HEK293 (cell line): ENCODE measurements at regions not wholly inside any gene's neighbourhood (a gene's known extent, or its start where the extent isn't known, plus 50 kb on each side); places are given as distances from the start of the nearest gene placed in this dataset.

Experiments used
- CTCF ChIA-PET: fragments of 350-600 bp; formaldehyde crosslinking; extraction: SDS; loops from one replicate; lab custom pipeline; 2021; ENCODE audit warnings: antibody characterized with exemption; lab: Yijun Ruan, JAX
- POLR2A ChIA-PET: fragments of 300-600 bp; formaldehyde crosslinking; extraction: SDS; loops from one replicate; lab custom pipeline; 2020; ENCODE audit warnings: antibody characterized with exemption, inconsistent platforms; lab: Yijun Ruan, JAX
- H3K27ac ChIP-seq: fragments of 200-500 bp; sonication (Bioruptor generic); 2 replicates; pipeline ENCODE4 v1.5.1; 2014; ENCODE audit warnings: low read depth, low read length, control low read depth, inconsistent platforms; ENCODE audit errors: extremely low read depth
- H3K36me3 ChIP-seq, 2 experiments: fragments of 200-500 bp in 1 of 2; sonication (Bioruptor generic) in 1 of 2; 1 replicate in 1 of 2; 2 replicates in 1 of 2; pipeline ENCODE4 v1.5.1; 2014 to 2017; ENCODE audit warnings: inconsistent platforms in 2 of 2, low read length in 2 of 2; ENCODE audit not compliant: control insufficient read depth in 2 of 2, insufficient read depth in 1 of 2
- H3K4me1 ChIP-seq: fragments of 200-500 bp; sonication (Bioruptor generic); 2 replicates; pipeline ENCODE4 v1.5.1; 2014; ENCODE audit warnings: mild to moderate bottlenecking, low read length, inconsistent platforms; ENCODE audit not compliant: control insufficient read depth, insufficient read depth
- H3K4me3 ChIP-seq: 2 replicates; pipeline ENCODE4 v1.5.1; 2011; ENCODE audit warnings: low read depth, mild to moderate bottlenecking, control low read depth, low read length, moderate library complexity
- H3K9me3 ChIP-seq: fragments of 200-500 bp; sonication (Bioruptor generic); 2 replicates; pipeline ENCODE4 v1.5.1; 2014; ENCODE audit warnings: low read depth, low read length, inconsistent platforms; ENCODE audit not compliant: control insufficient read depth, insufficient read depth
- EGR2 ChIP-seq: fragments of 450-650 bp; formaldehyde crosslinking; IDR thresholded peaks from 2 replicates; pipeline ENCODE4 v1.5.1; 2016; ENCODE audit warnings: low read depth, missing biosample characterization, missing genetic modification characterization
- FEZF1 ChIP-seq: fragments of 450-650 bp; formaldehyde crosslinking; IDR thresholded peaks from 2 replicates; pipeline ENCODE4 v1.5.1; 2016; ENCODE audit warnings: missing biosample characterization, missing genetic modification characterization
- HOXD13 ChIP-seq: sonication (generic); formaldehyde crosslinking; IDR thresholded peaks from 2 replicates; pipeline ENCODE4 v1.8.0; 2022; ENCODE audit warnings: missing genetic modification reagents, borderline replicate concordance
- KLF7 ChIP-seq: fragments of 450-650 bp; formaldehyde crosslinking; IDR thresholded peaks from 2 replicates; pipeline ENCODE4 v1.5.1; 2016; ENCODE audit warnings: missing biosample characterization, missing genetic modification characterization, borderline replicate concordance
- KLF8 ChIP-seq: fragments of 450-650 bp; formaldehyde crosslinking; IDR thresholded peaks from 2 replicates; pipeline ENCODE4 v1.5.1; 2016; ENCODE audit warnings: missing biosample characterization, missing genetic modification characterization
- RBAK ChIP-seq: fragments of 450-650 bp; formaldehyde crosslinking; IDR thresholded peaks from 2 replicates; pipeline ENCODE4 v1.5.1; 2016; ENCODE audit warnings: missing biosample characterization, missing genetic modification characterization
- SALL2 ChIP-seq: fragments of 450-650 bp; formaldehyde crosslinking; IDR thresholded peaks from 2 replicates; pipeline ENCODE4 v1.5.0; 2017; ENCODE audit warnings: missing biosample characterization, mild to moderate bottlenecking, missing genetic modification characterization, borderline replicate concordance
- SCRT2 ChIP-seq: fragments of 450-650 bp; formaldehyde crosslinking; IDR thresholded peaks from 2 replicates; pipeline ENCODE4 v1.5.1; 2016; ENCODE audit warnings: missing biosample characterization, missing genetic modification characterization
- WT1 ChIP-seq: fragments of 450-650 bp; formaldehyde crosslinking; IDR thresholded peaks from 2 replicates; pipeline ENCODE4 v1.5.1; 2016; ENCODE audit warnings: missing biosample characterization, missing genetic modification characterization
- ZFP69B ChIP-seq: fragments of 450-650 bp; formaldehyde crosslinking; IDR thresholded peaks from 2 replicates; pipeline ENCODE4 v1.5.1; 2016; ENCODE audit warnings: missing biosample characterization, missing genetic modification characterization
- ZIC2 ChIP-seq: fragments of 450-650 bp; formaldehyde crosslinking; IDR thresholded peaks from 2 replicates; pipeline ENCODE4 v1.5.1; 2016; ENCODE audit warnings: missing biosample characterization, missing genetic modification characterization
- ZNF132 ChIP-seq: fragments of 450-650 bp; formaldehyde crosslinking; IDR thresholded peaks from 2 replicates; pipeline ENCODE4 v1.5.1; 2017; ENCODE audit warnings: missing biosample characterization, missing genetic modification characterization, borderline replicate concordance
- ZNF174 ChIP-seq: fragments of 450-650 bp; formaldehyde crosslinking; IDR thresholded peaks from 2 replicates; pipeline ENCODE4 v1.5.0; 2017; ENCODE audit warnings: missing biosample characterization, mild to moderate bottlenecking, missing genetic modification characterization
- ZNF211 ChIP-seq: fragments of 450-650 bp; formaldehyde crosslinking; IDR thresholded peaks from 2 replicates; pipeline ENCODE4 v1.5.1; 2016; ENCODE audit warnings: low read depth, missing biosample characterization, missing genetic modification characterization
- ZNF266 ChIP-seq: fragments of 450-650 bp; formaldehyde crosslinking; IDR thresholded peaks from 2 replicates; pipeline ENCODE4 v1.5.1; 2016; ENCODE audit warnings: missing biosample characterization, missing genetic modification characterization, low read depth
- ZNF302 ChIP-seq: fragments of 450-650 bp; formaldehyde crosslinking; IDR thresholded peaks from 2 replicates; pipeline ENCODE4 v1.5.1; 2016; ENCODE audit warnings: missing biosample characterization, missing genetic modification characterization, low read depth
- ZNF341 ChIP-seq: fragments of 450-650 bp; formaldehyde crosslinking; IDR thresholded peaks from 2 replicates; pipeline ENCODE4; 2016; ENCODE audit warnings: low read depth, missing biosample characterization, missing genetic modification characterization
- ZNF366 ChIP-seq: fragments of 450-650 bp; formaldehyde crosslinking; conservative IDR thresholded peaks from 2 replicates; pipeline ENCODE4 v1.5.1; 2016; ENCODE audit warnings: missing biosample characterization, missing genetic modification characterization
- ZNF394 ChIP-seq: fragments of 450-650 bp; formaldehyde crosslinking; IDR thresholded peaks from 2 replicates; pipeline ENCODE4 v1.5.1; 2016; ENCODE audit warnings: missing biosample characterization, missing genetic modification characterization, mild to moderate bottlenecking, moderate library complexity, borderline replicate concordance
- ZNF433 ChIP-seq: fragments of 450-650 bp; formaldehyde crosslinking; IDR thresholded peaks from 2 replicates; pipeline ENCODE4 v1.5.1; 2016; ENCODE audit warnings: missing biosample characterization, missing genetic modification characterization, low read depth
- ZNF501 ChIP-seq: fragments of 450-650 bp; formaldehyde crosslinking; IDR thresholded peaks from 2 replicates; pipeline ENCODE4 v1.5.1; 2016; ENCODE audit warnings: missing biosample characterization, missing genetic modification characterization
- ZNF510 ChIP-seq: fragments of 450-650 bp; formaldehyde crosslinking; IDR thresholded peaks from 2 replicates; pipeline ENCODE4 v1.5.1; 2018; ENCODE audit warnings: mild to moderate bottlenecking, missing genetic modification characterization, missing biosample characterization; ENCODE audit not compliant: insufficient replicate concordance
- ZNF544 ChIP-seq: fragments of 450-650 bp; formaldehyde crosslinking; IDR thresholded peaks from 2 replicates; pipeline ENCODE4 v1.5.0; 2017; ENCODE audit warnings: missing biosample characterization, missing genetic modification characterization
- ZNF580 ChIP-seq: fragments of 450-650 bp; formaldehyde crosslinking; IDR thresholded peaks from 2 replicates; pipeline ENCODE4 v1.5.1; 2016; ENCODE audit warnings: missing biosample characterization, missing genetic modification characterization
- ZNF585B ChIP-seq: fragments of 450-650 bp; formaldehyde crosslinking; IDR thresholded peaks from 2 replicates; pipeline ENCODE4 v1.5.1; 2016; ENCODE audit warnings: missing biosample characterization, missing genetic modification characterization

DNA sequence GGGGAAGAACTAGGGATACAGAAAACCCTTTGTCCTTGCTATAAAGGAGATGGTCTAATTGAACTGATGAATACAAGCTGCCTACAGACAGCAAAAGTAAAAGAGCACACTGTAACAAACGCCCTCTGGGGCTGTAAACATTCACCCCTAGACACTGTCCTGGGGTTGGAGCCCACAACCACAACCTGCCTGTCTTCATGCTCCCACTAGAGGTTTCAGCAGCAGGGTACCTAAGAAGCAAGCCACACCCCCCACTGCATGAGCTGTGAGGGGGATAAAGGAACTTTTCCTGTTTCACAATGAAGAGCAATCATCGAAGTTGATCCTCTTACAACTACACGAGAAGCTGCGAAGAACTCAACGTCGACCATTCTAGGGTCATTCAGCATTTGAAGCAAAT lies 90.5 kb upstream of the LUZP2 start:
- TF ChIP-seq FEZF1 (no peak), ZNF132 (tag by site-specific recombination) (no peak), ZNF544 (tag by site-specific recombination) (no peak), SCRT2 (tag by site-specific recombination) (no peak)
- ChIA-PET POLR2A (no interaction called here), CTCF (interaction anchor here (0.6 kb wide), 1 partner anchor 793 kb away, joined by 3 read pairs; no protein-coding TSS in a partner anchor)
- H3K27ac ChIP-seq = no peak overlapping the region
- no peak overlapping the region for H3K4me3 ChIP-seq
- H3K9me3 ChIP-seq = no peaks in the 10 kb centered on the region
- no peaks in the 10 kb centered on the region for H3K36me3 ChIP-seq
- H3K4me1 ChIP-seq = no peaks in the 10 kb centered on the region

- no peaks in the 10 kb centered on the region for H3K4me1 ChIP-seq
- CTCF ChIA-PET = interaction anchor here (0.6 kb wide), 1 partner anchor 794 kb away, joined by 3 read pairs; no protein-coding TSS in a partner anchor
Observed at GRCh38 chr11:24406980-24407379, 89.9 kb upstream of the LUZP2 start.

DNA sequence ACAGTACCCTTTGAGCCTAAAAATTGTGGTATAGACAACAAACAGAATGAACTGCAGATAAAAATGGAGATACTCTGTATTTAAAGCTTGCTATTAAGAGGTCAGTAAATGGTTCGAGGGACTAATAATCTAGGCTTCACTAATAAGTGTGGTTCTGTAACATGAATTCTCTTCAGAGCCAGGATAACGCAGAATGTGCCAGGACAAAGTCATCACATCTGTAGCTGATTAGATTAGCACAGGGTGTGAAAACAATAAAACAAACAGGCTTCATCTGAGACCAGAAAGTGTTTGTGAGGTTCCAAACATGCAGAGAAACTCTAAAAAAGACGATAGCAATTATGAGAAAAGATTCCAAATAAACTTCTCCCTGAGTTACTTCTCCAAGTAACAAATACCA lies 89.1 kb upstream of the LUZP2 start:
- POLR2A ChIA-PET = no interaction called here
- CTCF ChIA-PET = interaction anchor here (0.6 to 0.7 kb wide), 2 partner anchors 21 to 1330 kb away, joined by 3 to 6 read pairs; no protein-coding TSS in a partner anchor
- Histone ChIP-seq H3K9me3 (no peaks in the 10 kb centered on the region), H3K4me3 (no peak overlapping the region), H3K27ac (no peak overlapping the region), H3K36me3 (no peaks in the 10 kb centered on the region), H3K4me1 (no peaks in the 10 kb centered on the region)
- no peak for TF ChIP-seq ZNF302 (tag by site-specific recombination)

More at GRCh38 chr11:24406980-24407379, 89.9 kb upstream of the LUZP2 start:
- Histone ChIP-seq H3K27ac (no peak overlapping the region), H3K36me3 (no peaks in the 10 kb centered on the region), H3K9me3 (no peaks in the 10 kb centered on the region), H3K4me3 (no peak overlapping the region)
- POLR2A ChIA-PET = no interaction called here
- TF ChIP-seq ZIC2 (no peak), ZNF211 (no peak), ZNF585B (tag by site-specific recombination) (no peak), WT1 (tag by site-specific recombination) (no peak), ZFP69B (tag by site-specific recombination) (no peak)
- TF ChIP-seq, all 188 proteins: peak for 0

GRCh38 chr11:24408202-24408601 lies 88.7 kb upstream of the LUZP2 start:
- no peaks in the 10 kb centered on the region for H3K36me3 ChIP-seq
- ChIA-PET POLR2A (no interaction called here), CTCF (interaction anchor here (0.6 to 0.7 kb wide), 2 partner anchors 21 to 1330 kb away, joined by 3 to 6 read pairs; no protein-coding TSS in a partner anchor)
- no peak overlapping the region for H3K27ac ChIP-seq
- H3K9me3 ChIP-seq = no peaks in the 10 kb centered on the region
- TF ChIP-seq WT1 (tag by site-specific recombination) = no peak
- TF ChIP-seq ZNF174 (tag by site-specific recombination) = no peak
- no peak for TF ChIP-seq KLF8 (tag by site-specific recombination)
- no peak for TF ChIP-seq ZNF366 (tag by site-specific recombination)
- TF ChIP-seq ZNF266 (tag by site-specific recombination) = no peak
- no peak for TF ChIP-seq ZNF433 (tag by site-specific recombination)
- TF ChIP-seq HOXD13 (CRISPR knock-in tag) = no peak
- H3K4me1 ChIP-seq = no peaks in the 10 kb centered on the region
- H3K4me3 ChIP-seq = no peak overlapping the region

DNA sequence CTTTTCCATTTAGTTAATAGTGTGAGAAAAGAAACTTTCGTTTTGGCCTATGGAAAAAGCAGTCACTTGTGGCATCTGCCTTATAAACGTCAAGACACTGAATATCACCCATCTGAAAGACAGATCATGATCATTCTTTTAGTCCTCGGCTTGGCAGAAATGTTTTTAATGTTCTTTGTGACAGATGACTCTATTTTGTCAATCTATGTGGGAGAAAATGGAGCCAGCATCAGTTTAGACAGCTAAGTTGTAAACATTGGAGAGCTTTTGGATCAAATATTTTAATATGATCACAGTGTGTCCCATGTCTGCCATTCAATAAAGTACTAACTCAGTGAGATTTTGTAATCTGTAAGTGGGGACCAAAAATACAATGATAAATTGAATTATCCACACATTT lies 85.1 kb upstream of the LUZP2 start:
- ChIA-PET POLR2A (no interaction called here), CTCF (no interaction called here)
- no peaks in the 10 kb centered on the region for H3K9me3 ChIP-seq
- H3K4me3 ChIP-seq = no peak overlapping the region
- no peaks in the 10 kb centered on the region for H3K4me1 ChIP-seq
- no peak overlapping the region for H3K27ac ChIP-seq
- H3K36me3 ChIP-seq = no peaks in the 10 kb centered on the region
- TF ChIP-seq ZNF510 (tag by site-specific recombination) (no peak), FEZF1 (no peak), ZNF394 (tag by site-specific recombination) (no peak), ZNF266 (tag by site-specific recombination) (no peak), RBAK (tag by site-specific recombination) (no peak), ZNF341 (tag by site-specific recombination) (no peak), EGR2 (no peak), ZNF580 (tag by site-specific recombination) (no peak), SALL2 (tag by site-specific recombination) (no peak), ZNF501 (tag by site-specific recombination) (no peak), KLF7 (no peak)
